Peyer's patch (tissue), 4 donors: ENCODE measurements at regions not wholly inside any gene's neighbourhood (a gene's known extent, or its start where the extent isn't known, plus 50 kb on each side); places are given as distances from the start of the nearest gene placed in this dataset.

ENCODE experiments used
- DNase-seq, 3 donors: peaks; one replicate each; pipeline ENCODE4 v3.0.0-alpha.2; 2017 to 2019
- H3K27ac ChIP-seq, 4 donors: fragments of 200-600 bp; sonication (generic); one replicate each; pipeline ENCODE4 v1.5.1; 2016 to 2019
- H3K27me3 ChIP-seq, 2 donors: fragments of 200-600 bp; sonication (generic); one replicate each; pipeline ENCODE4 v1.5.1; 2019
- H3K36me3 ChIP-seq, 3 donors: fragments of 200-600 bp; sonication (generic); one replicate each; pipeline ENCODE4 v1.5.1; 2016 to 2019
- H3K4me1 ChIP-seq, 4 donors: fragments of 200-600 bp; sonication (generic); one replicate each; pipeline ENCODE4 v1.5.1; 2016 to 2019
- H3K4me3 ChIP-seq, 4 donors: fragments of 200-600 bp; sonication (generic); 1 replicate in 3 of 4; 2 replicates in 1 of 4; pipeline ENCODE4 v1.5.1; 2016 to 2019; ENCODE audit warnings: mild to moderate bottlenecking in 1 of 4
- H3K9me3 ChIP-seq, 4 donors: fragments of 200-600 bp; sonication (generic); one replicate each; pipeline ENCODE4 v1.5.1; 2016 to 2019; ENCODE audit warnings: mild to moderate bottlenecking in 1 of 4
- POLR2A ChIP-seq, 2 donors: fragments of 450-650 bp; IDR thresholded peaks; one replicate each; pipeline ENCODE4 v1.5.1; 2017; ENCODE audit warnings: antibody characterized with exemption in 2 of 2, mild to moderate bottlenecking in 2 of 2, moderate library complexity in 2 of 2
- TF ChIP-seq, protein P1 (sequence below), 6 experiments: fragments of 450-650 bp in 4 of 6; fragments of 200-600 bp in 2 of 6; sonication (generic) in 1 of 6; IDR thresholded peaks; one replicate each; pipeline ENCODE4 v1.5.1; 2017 to 2019; ENCODE audit warnings: antibody characterized with exemption in 6 of 6, mild to moderate bottlenecking in 3 of 6, moderate library complexity in 1 of 6

DNA sequence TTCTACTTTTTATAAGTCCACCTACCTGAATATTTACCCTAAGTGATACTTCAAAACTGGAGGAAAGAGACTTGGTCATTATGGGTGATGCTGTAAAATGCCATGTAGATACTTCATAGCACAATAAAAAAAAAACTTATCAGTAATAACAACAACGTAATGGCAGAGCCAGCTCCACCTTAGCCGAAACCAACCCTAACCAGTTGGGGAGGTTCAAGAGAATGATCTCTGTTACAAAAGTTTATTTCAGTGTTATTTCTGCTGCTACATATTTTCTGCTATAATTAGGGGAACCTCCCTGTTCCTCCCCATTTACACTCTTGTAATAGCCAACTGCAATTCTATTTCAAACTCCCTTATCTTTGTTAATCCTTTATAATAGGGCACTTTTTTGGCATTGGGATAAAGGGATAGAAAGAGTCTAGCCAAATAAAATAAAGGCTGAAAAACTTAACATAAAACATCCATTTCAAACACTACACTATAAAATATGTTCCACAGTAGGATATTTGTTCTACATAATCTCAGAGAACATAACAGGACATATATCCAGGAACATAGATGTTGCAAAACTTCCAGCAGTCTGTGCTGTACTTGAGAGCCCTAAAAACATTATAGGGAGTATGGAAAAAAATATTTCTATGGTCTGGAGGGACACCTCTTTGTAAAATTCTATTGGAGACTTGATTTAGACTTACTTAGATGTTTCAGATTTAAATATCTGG is 138.7 kb upstream of the POF1B start:
- Histone ChIP-seq H3K4me1 (no peaks in the 10 kb centered on the region), H3K9me3 (no peaks in the 10 kb centered on the region), H3K27ac (no peak overlapping the region), H3K4me3 (no peak overlapping the region), H3K36me3 (no peaks in the 10 kb centered on the region), H3K27me3 (no peaks in the 10 kb centered on the region)
- TF ChIP-seq, protein P1, sequence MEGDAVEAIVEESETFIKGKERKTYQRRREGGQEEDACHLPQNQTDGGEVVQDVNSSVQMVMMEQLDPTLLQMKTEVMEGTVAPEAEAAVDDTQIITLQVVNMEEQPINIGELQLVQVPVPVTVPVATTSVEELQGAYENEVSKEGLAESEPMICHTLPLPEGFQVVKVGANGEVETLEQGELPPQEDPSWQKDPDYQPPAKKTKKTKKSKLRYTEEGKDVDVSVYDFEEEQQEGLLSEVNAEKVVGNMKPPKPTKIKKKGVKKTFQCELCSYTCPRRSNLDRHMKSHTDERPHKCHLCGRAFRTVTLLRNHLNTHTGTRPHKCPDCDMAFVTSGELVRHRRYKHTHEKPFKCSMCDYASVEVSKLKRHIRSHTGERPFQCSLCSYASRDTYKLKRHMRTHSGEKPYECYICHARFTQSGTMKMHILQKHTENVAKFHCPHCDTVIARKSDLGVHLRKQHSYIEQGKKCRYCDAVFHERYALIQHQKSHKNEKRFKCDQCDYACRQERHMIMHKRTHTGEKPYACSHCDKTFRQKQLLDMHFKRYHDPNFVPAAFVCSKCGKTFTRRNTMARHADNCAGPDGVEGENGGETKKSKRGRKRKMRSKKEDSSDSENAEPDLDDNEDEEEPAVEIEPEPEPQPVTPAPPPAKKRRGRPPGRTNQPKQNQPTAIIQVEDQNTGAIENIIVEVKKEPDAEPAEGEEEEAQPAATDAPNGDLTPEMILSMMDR (IDR thresholded peaks at IDR 0.05): no peak
- TF ChIP-seq POLR2A (IDR thresholded peaks at IDR 0.05): no peak
- DNase-seq: no peak

DNA sequence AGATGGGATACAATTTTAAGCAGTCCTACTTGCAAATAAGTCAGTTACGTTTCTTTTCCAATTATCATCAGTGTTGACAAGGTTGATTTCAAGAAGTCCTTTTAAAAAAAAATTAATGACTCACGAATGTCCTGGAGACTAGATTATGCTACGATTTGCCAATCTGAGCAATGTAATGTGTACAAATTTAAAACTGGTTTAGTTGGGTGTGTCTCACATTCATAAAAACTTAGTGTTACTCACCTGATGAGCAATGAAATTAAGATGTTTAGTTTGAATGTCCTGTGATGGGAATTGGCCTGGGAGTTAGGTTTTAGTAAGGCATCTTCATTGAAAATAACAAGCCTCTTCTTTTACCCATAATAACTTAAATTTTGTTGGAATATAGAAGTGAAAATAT is 136.7 kb upstream of the POF1B start:
- DNase-seq: no peak
- no peak overlapping the region for H3K4me3 ChIP-seq
- H3K9me3 ChIP-seq: no peaks in the 10 kb centered on the region
- no peak for TF ChIP-seq POLR2A (IDR thresholded peaks at IDR 0.05)
- TF ChIP-seq, protein P1 (IDR thresholded peaks at IDR 0.05): no peak
- no peaks in the 10 kb centered on the region for H3K27me3 ChIP-seq
- no peaks in the 10 kb centered on the region for H3K4me1 ChIP-seq
- H3K36me3 ChIP-seq: no peaks in the 10 kb centered on the region
- no peak overlapping the region for H3K27ac ChIP-seq

DNA sequence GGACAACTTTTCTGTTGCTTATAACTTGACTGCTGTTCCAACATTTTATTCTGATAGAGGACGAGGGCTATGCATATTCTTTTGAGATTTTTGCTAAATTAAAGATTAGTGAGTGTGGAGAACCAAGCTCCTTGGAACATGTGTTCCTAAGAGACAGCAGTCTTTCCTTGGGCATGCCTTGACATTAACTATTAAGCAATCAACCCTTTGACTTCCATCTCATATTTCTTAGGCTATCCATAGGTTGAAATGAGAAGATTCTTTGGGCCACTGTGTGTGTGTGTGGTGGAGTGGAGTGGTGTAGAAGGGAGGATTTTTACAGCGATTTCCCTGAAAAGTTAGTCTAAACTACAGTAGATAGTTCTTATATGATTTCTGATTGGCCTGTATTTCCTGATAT is 127.4 kb upstream of the POF1B start:
- H3K4me1 ChIP-seq: no peaks in the 10 kb centered on the region
- no peak overlapping the region for H3K4me3 ChIP-seq
- H3K9me3 ChIP-seq: no peaks in the 10 kb centered on the region
- no peak for TF ChIP-seq POLR2A (IDR thresholded peaks at IDR 0.05)
- TF ChIP-seq, protein P1 (IDR thresholded peaks at IDR 0.05): no peak
- no peaks in the 10 kb centered on the region for H3K27me3 ChIP-seq
- H3K27ac ChIP-seq: no peak overlapping the region
- H3K36me3 ChIP-seq: no peaks in the 10 kb centered on the region
- DNase-seq: no peak

DNA sequence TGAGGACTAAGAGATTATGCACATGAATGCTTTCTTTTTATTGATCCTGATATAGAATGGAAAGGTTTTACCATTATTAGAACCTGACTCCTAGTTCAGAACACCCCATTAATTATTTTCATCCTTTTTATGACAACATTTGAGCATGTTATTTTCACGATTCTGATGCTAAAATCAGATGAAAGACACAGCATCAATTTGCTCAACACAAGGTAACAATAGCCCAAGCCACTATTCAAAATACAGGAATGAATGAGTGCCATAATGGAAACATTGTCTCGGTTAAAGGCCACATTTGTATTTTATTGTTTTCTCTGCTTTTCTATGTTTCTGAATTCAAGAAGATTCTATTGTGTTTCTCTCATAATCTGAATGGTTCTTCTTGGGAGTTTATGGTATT is 126.3 kb upstream of the POF1B start:
- Histone ChIP-seq H3K27ac (no peak overlapping the region), H3K4me3 (no peak overlapping the region), H3K27me3 (no peaks in the 10 kb centered on the region), H3K36me3 (no peaks in the 10 kb centered on the region), H3K4me1 (no peaks in the 10 kb centered on the region), H3K9me3 (no peaks in the 10 kb centered on the region)
- TF ChIP-seq, protein P1 (IDR thresholded peaks at IDR 0.05): no peak
- no peak for TF ChIP-seq POLR2A (IDR thresholded peaks at IDR 0.05)
- no peak for DNase-seq

DNA sequence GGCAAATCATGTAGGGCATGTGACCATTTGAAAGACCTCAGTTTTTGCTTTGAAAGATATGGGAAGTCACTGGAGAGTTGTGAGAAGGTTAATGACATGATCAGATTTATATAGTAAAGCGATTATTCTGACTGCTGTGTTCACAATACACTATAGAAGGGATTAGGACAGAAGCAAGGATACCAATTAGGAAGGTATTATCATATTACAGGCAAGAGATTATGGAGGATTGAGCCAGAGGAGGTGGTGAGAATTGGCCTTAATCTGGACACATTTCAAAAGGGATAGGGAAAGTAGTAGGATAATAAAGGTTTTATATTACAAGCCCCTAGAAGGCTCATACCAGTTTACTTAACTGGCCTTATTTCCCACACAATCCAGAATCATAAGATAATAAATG is 124.9 kb upstream of the POF1B start:
- Histone ChIP-seq H3K9me3 (no peaks in the 10 kb centered on the region), H3K27me3 (no peaks in the 10 kb centered on the region), H3K4me1 (no peaks in the 10 kb centered on the region), H3K4me3 (no peak overlapping the region), H3K27ac (peak overlapping the region in 1 of 4 donors; percentile 40), H3K36me3 (no peaks in the 10 kb centered on the region)
- DNase-seq: no peak
- TF ChIP-seq, protein P1 (IDR thresholded peaks at IDR 0.05): no peak
- TF ChIP-seq POLR2A (IDR thresholded peaks at IDR 0.05): no peak
